ENCODE measurements at regions not wholly inside any gene's neighbourhood (a gene's known extent, or its start where the extent isn't known, plus 50 kb on each side); places are given as distances from the start of the nearest gene placed in this dataset.
"Not testable (repeated sequence)": the region's sequence is repeated elsewhere in the genome, so short reads cannot be mapped to it uniquely, and the experiment has no call there.

- no peak overlapping the region for H3K27ac ChIP-seq (ENCODE audit: low read depth, low read length)
- H3K4me1 ChIP-seq (ENCODE audit: control insufficient read depth, insufficient read depth, low read length) = no peaks in the 10 kb centered on the region
- H3K4me3 ChIP-seq (ENCODE audit: low read depth, low read length) = no peak overlapping the region
- H3K27me3 ChIP-seq (ENCODE audit: control insufficient read depth, insufficient read depth, low read length) = no peaks in the 10 kb centered on the region
- no peaks in the 10 kb centered on the region for H3K9me3 ChIP-seq (ENCODE audit: control insufficient read depth, insufficient read depth, low read length)
- H3K36me3 ChIP-seq (ENCODE audit: control insufficient read depth, insufficient read depth, low read length) = no peaks in the 10 kb centered on the region
- DNase-seq (ENCODE audit: low read depth in 4 of 6, low spot score in 6 of 6) = peak in 2 of 6 donors; percentile 18 to 62
- WGBS (ENCODE audit: insufficient coverage) = no CpG with 5 or more reads among the region's 3 CpGs
Observed at GRCh38 chr6:48664826-48665225, 553.8 kb upstream of the PTCHD4 start.

- no peak for DNase-seq (ENCODE audit: low read depth in 4 of 6, low spot score in 6 of 6)
- 43% methylated on average over 2 of the region's 2 CpGs for WGBS (ENCODE audit: insufficient coverage)
- Histone ChIP-seq H3K4me3 (ENCODE audit: low read depth, low read length) (no peak overlapping the region), H3K9me3 (ENCODE audit: control insufficient read depth, insufficient read depth, low read length) (no peaks in the 10 kb centered on the region), H3K27ac (ENCODE audit: low read depth, low read length) (no peak overlapping the region), H3K36me3 (ENCODE audit: control insufficient read depth, insufficient read depth, low read length) (no peaks in the 10 kb centered on the region), H3K4me1 (ENCODE audit: control insufficient read depth, insufficient read depth, low read length) (no peaks in the 10 kb centered on the region), H3K27me3 (ENCODE audit: control insufficient read depth, insufficient read depth, low read length) (no peaks in the 10 kb centered on the region)
Observed at GRCh38 chr6:48658915-48659314, 547.9 kb upstream of the PTCHD4 start.

GRCh38 chr6:48641544-48641943 lies 530.5 kb upstream of the PTCHD4 start:
- DNase-seq (ENCODE audit: low read depth in 4 of 6, low spot score in 6 of 6) = no peak
- WGBS (ENCODE audit: insufficient coverage) = no CpG with 5 or more reads among the region's 2 CpGs
- no peak overlapping the region for H3K27ac ChIP-seq (ENCODE audit: low read depth, low read length)
- no peaks in the 10 kb centered on the region for H3K36me3 ChIP-seq (ENCODE audit: control insufficient read depth, insufficient read depth, low read length)
- H3K4me3 ChIP-seq (ENCODE audit: low read depth, low read length) = no peak overlapping the region
- H3K27me3 ChIP-seq (ENCODE audit: control insufficient read depth, insufficient read depth, low read length) = no peaks in the 10 kb centered on the region
- no peaks in the 10 kb centered on the region for H3K4me1 ChIP-seq (ENCODE audit: control insufficient read depth, insufficient read depth, low read length)
- H3K9me3 ChIP-seq (ENCODE audit: control insufficient read depth, insufficient read depth, low read length) = peaks cover 2% of the 10 kb centered on the region

- WGBS (ENCODE audit: insufficient coverage) = no CpG with 5 or more reads among the region's 1 CpG
- not testable (repeated sequence) for DNase-seq (ENCODE audit: low read depth in 4 of 6, low spot score in 6 of 6)
Observed at GRCh38 chr6:48638796-48639195, 527.8 kb upstream of the PTCHD4 start.

GRCh38 chr6:48630511-48630910 lies 519.5 kb upstream of the PTCHD4 start:
- DNase-seq (ENCODE audit: low read depth in 4 of 6, low spot score in 6 of 6) = no peak
- Histone ChIP-seq H3K27me3 (ENCODE audit: control insufficient read depth, insufficient read depth, low read length) (no peaks in the 10 kb centered on the region), H3K27ac (ENCODE audit: low read depth, low read length) (no peak overlapping the region), H3K36me3 (ENCODE audit: control insufficient read depth, insufficient read depth, low read length) (no peaks in the 10 kb centered on the region), H3K4me1 (ENCODE audit: control insufficient read depth, insufficient read depth, low read length) (no peaks in the 10 kb centered on the region), H3K4me3 (ENCODE audit: low read depth, low read length) (no peak overlapping the region), H3K9me3 (ENCODE audit: control insufficient read depth, insufficient read depth, low read length) (no peaks in the 10 kb centered on the region)
- WGBS (ENCODE audit: insufficient coverage) = no CpG with 5 or more reads among the region's 1 CpG

More at GRCh38 chr6:48638796-48639195, 527.8 kb upstream of the PTCHD4 start:
- H3K9me3 ChIP-seq (ENCODE audit: control insufficient read depth, insufficient read depth, low read length); H3K27ac ChIP-seq (ENCODE audit: low read depth, low read length); H3K36me3 ChIP-seq (ENCODE audit: control insufficient read depth, insufficient read depth, low read length); H3K27me3 ChIP-seq (ENCODE audit: control insufficient read depth, insufficient read depth, low read length); H3K4me3 ChIP-seq (ENCODE audit: low read depth, low read length); H3K4me1 ChIP-seq (ENCODE audit: control insufficient read depth, insufficient read depth, low read length): not testable (repeated sequence)

GRCh38 chr6:48628316-48628715 lies 517.3 kb upstream of the PTCHD4 start:
- no peak overlapping the region for H3K27ac ChIP-seq (ENCODE audit: low read depth, low read length)
- no peak overlapping the region for H3K4me3 ChIP-seq (ENCODE audit: low read depth, low read length)
- H3K4me1 ChIP-seq (ENCODE audit: control insufficient read depth, insufficient read depth, low read length) = no peaks in the 10 kb centered on the region
- DNase-seq (ENCODE audit: low read depth in 4 of 6, low spot score in 6 of 6) = peak in 3 of 6 donors; percentile 1 to 50 (median 7)
- H3K36me3 ChIP-seq (ENCODE audit: control insufficient read depth, insufficient read depth, low read length) = no peaks in the 10 kb centered on the region
- WGBS (ENCODE audit: insufficient coverage) = no CpG with 5 or more reads among the region's 3 CpGs
- H3K9me3 ChIP-seq (ENCODE audit: control insufficient read depth, insufficient read depth, low read length) = no peaks in the 10 kb centered on the region
- H3K27me3 ChIP-seq (ENCODE audit: control insufficient read depth, insufficient read depth, low read length) = no peaks in the 10 kb centered on the region

GRCh38 chr6:48626421-48626820 lies 515.4 kb upstream of the PTCHD4 start:
- no peaks in the 10 kb centered on the region for H3K9me3 ChIP-seq (ENCODE audit: control insufficient read depth, insufficient read depth, low read length)
- H3K36me3 ChIP-seq (ENCODE audit: control insufficient read depth, insufficient read depth, low read length) = no peaks in the 10 kb centered on the region
- H3K4me3 ChIP-seq (ENCODE audit: low read depth, low read length) = no peak overlapping the region
- no peaks in the 10 kb centered on the region for H3K27me3 ChIP-seq (ENCODE audit: control insufficient read depth, insufficient read depth, low read length)
- DNase-seq (ENCODE audit: low read depth in 4 of 6, low spot score in 6 of 6) = no peak
- H3K4me1 ChIP-seq (ENCODE audit: control insufficient read depth, insufficient read depth, low read length) = no peaks in the 10 kb centered on the region
- no peak overlapping the region for H3K27ac ChIP-seq (ENCODE audit: low read depth, low read length)

GRCh38 chr6:48624631-48625030 lies 513.6 kb upstream of the PTCHD4 start:
- H3K4me3 ChIP-seq (ENCODE audit: low read depth, low read length) = no peak overlapping the region
- no peaks in the 10 kb centered on the region for H3K9me3 ChIP-seq (ENCODE audit: control insufficient read depth, insufficient read depth, low read length)
- no peak overlapping the region for H3K27ac ChIP-seq (ENCODE audit: low read depth, low read length)
- H3K4me1 ChIP-seq (ENCODE audit: control insufficient read depth, insufficient read depth, low read length) = no peaks in the 10 kb centered on the region
- no CpG with 5 or more reads among the region's 3 CpGs for WGBS (ENCODE audit: insufficient coverage)
- no peaks in the 10 kb centered on the region for H3K27me3 ChIP-seq (ENCODE audit: control insufficient read depth, insufficient read depth, low read length)
- no peaks in the 10 kb centered on the region for H3K36me3 ChIP-seq (ENCODE audit: control insufficient read depth, insufficient read depth, low read length)
- DNase-seq (ENCODE audit: low read depth in 4 of 6, low spot score in 6 of 6) = no peak

- Histone ChIP-seq H3K9me3 (ENCODE audit: control insufficient read depth, insufficient read depth, low read length) (peaks cover 2% of the 10 kb centered on the region), H3K36me3 (ENCODE audit: control insufficient read depth, insufficient read depth, low read length) (no peaks in the 10 kb centered on the region), H3K4me3 (ENCODE audit: low read depth, low read length) (no peak overlapping the region), H3K4me1 (ENCODE audit: control insufficient read depth, insufficient read depth, low read length) (no peaks in the 10 kb centered on the region), H3K27ac (ENCODE audit: low read depth, low read length) (no peak overlapping the region), H3K27me3 (ENCODE audit: control insufficient read depth, insufficient read depth, low read length) (no peaks in the 10 kb centered on the region)
- WGBS (ENCODE audit: insufficient coverage) = no CpG with 5 or more reads among the region's 3 CpGs
- DNase-seq (ENCODE audit: low read depth in 4 of 6, low spot score in 6 of 6) = no peak
Observed at GRCh38 chr6:48619771-48620170, 508.8 kb upstream of the PTCHD4 start.

GRCh38 chr6:48615041-48615440 lies 504.0 kb upstream of the PTCHD4 start:
- no peaks in the 10 kb centered on the region for H3K27me3 ChIP-seq (ENCODE audit: control insufficient read depth, insufficient read depth, low read length)
- H3K27ac ChIP-seq (ENCODE audit: low read depth, low read length) = no peak overlapping the region
- H3K9me3 ChIP-seq (ENCODE audit: control insufficient read depth, insufficient read depth, low read length) = peaks cover 2% of the 10 kb centered on the region
- no peak overlapping the region for H3K4me3 ChIP-seq (ENCODE audit: low read depth, low read length)
- no peaks in the 10 kb centered on the region for H3K4me1 ChIP-seq (ENCODE audit: control insufficient read depth, insufficient read depth, low read length)
- DNase-seq (ENCODE audit: low read depth in 4 of 6, low spot score in 6 of 6) = no peak
- H3K36me3 ChIP-seq (ENCODE audit: control insufficient read depth, insufficient read depth, low read length) = no peaks in the 10 kb centered on the region
- no CpG with 5 or more reads among the region's 2 CpGs for WGBS (ENCODE audit: insufficient coverage)
